ENCODE measurements at regions not wholly inside any gene's neighbourhood (a gene's known extent, or its start where the extent isn't known, plus 50 kb on each side); places are given as distances from the start of the nearest gene placed in this dataset.

- no peaks in the 10 kb centered on the region for H4K20me1 ChIP-seq (ENCODE audit: insufficient read depth)
- WGBS (ENCODE audit: low lambda C conversion rate) = 52% methylated on average over 26 of the region's 26 CpGs
- no peaks in the 10 kb centered on the region for H3K9me2 ChIP-seq
- POLR2A ChIA-PET = no interaction called here
- no peaks in the 10 kb centered on the region for H3K79me2 ChIP-seq (ENCODE audit: insufficient read depth)
- peak overlapping the region; percentile 72 for H3K9ac ChIP-seq
- H3K4me2 ChIP-seq = peak overlapping the region; percentile 66
- H3K4me1 ChIP-seq (ENCODE audit: control insufficient read depth in 1 of 2, insufficient read depth in 2 of 2, low read depth in 1 of 2, low read length in 1 of 2) = peaks cover 15 to 44% of the 10 kb centered on the region in 2 experiments; a peak in 3 of 4 replicates
- no peaks in the 10 kb centered on the region for H3K27me3 ChIP-seq (ENCODE audit: insufficient read depth)
- peak; percentile 41 for DNase-seq
- H3K27ac ChIP-seq (ENCODE audit: low read depth in 2 of 2, low read length in 1 of 2) = peak overlapping the region; percentile 8 to 93; a peak in 3 of 4 replicates
- no peaks in the 10 kb centered on the region for H3K36me3 ChIP-seq (replicated peaks in 1 of 2; ENCODE audit: control insufficient read depth in 1 of 2, insufficient read depth in 2 of 2, low read length in 1 of 2)
- H3K4me3 ChIP-seq (ENCODE audit: low read depth in 2 of 2, low read length in 1 of 2) = 0 out of 4 replicates have a peak overlapping the region, but pooled peaks of 1 of the 2 experiments have one; percentile 40
- CTCF ChIA-PET = no interaction called here
- H3F3A ChIP-seq (replicated peaks; ENCODE audit: insufficient read depth) = peaks cover 15% of the 10 kb centered on the region
- no peak overlapping the region; the same call in 1 of the 2 replicates for H2AFZ ChIP-seq (ENCODE audit: low read depth)
- H3K9me3 ChIP-seq = no peaks in the 10 kb centered on the region
- TF ChIP-seq CHD2 (IDR thresholded peaks at IDR 0.05; ENCODE audit: low read length, partially characterized antibody) = no peak
- TF ChIP-seq TEAD4 (IDR thresholded peaks at IDR 0.05; ENCODE audit: borderline replicate concordance, insufficient read depth) = peak; percentile 89
- TF ChIP-seq RXRA (IDR thresholded peaks at IDR 0.05; ENCODE audit: borderline replicate concordance, low read depth) = peak; percentile 37; the same call in 1 of the 2 replicates
- no peak for TF ChIP-seq TAF1 (IDR thresholded peaks at IDR 0.05; ENCODE audit: borderline replicate concordance, low read depth, low read length)
- peak; percentile 86 for TF ChIP-seq PBX3 (IDR thresholded peaks at IDR 0.05)
- TF ChIP-seq, protein P1, sequence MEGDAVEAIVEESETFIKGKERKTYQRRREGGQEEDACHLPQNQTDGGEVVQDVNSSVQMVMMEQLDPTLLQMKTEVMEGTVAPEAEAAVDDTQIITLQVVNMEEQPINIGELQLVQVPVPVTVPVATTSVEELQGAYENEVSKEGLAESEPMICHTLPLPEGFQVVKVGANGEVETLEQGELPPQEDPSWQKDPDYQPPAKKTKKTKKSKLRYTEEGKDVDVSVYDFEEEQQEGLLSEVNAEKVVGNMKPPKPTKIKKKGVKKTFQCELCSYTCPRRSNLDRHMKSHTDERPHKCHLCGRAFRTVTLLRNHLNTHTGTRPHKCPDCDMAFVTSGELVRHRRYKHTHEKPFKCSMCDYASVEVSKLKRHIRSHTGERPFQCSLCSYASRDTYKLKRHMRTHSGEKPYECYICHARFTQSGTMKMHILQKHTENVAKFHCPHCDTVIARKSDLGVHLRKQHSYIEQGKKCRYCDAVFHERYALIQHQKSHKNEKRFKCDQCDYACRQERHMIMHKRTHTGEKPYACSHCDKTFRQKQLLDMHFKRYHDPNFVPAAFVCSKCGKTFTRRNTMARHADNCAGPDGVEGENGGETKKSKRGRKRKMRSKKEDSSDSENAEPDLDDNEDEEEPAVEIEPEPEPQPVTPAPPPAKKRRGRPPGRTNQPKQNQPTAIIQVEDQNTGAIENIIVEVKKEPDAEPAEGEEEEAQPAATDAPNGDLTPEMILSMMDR (IDR thresholded peaks at IDR 0.05) = no peak
- TF ChIP-seq SIN3A (IDR thresholded peaks at IDR 0.05; ENCODE audit: borderline replicate concordance, low read depth, low read length) = no peak
- peak; percentile 64 for TF ChIP-seq ELF1 (IDR thresholded peaks at IDR 0.05)
- peak; percentile 89 for TF ChIP-seq JUND (IDR thresholded peaks at IDR 0.05)
- peak; percentile 85 for TF ChIP-seq FOSL2 (IDR thresholded peaks at IDR 0.05; ENCODE audit: borderline replicate concordance, low read depth)
- TF ChIP-seq FOXJ3 (CRISPR knock-in tag; IDR thresholded peaks at IDR 0.05) = no peak
- TF ChIP-seq MEF2A (IDR thresholded peaks at IDR 0.05; ENCODE audit: borderline replicate concordance, low read depth) = peak; percentile 61; the same call in 1 of the 2 replicates
- TF ChIP-seq, protein P2, sequence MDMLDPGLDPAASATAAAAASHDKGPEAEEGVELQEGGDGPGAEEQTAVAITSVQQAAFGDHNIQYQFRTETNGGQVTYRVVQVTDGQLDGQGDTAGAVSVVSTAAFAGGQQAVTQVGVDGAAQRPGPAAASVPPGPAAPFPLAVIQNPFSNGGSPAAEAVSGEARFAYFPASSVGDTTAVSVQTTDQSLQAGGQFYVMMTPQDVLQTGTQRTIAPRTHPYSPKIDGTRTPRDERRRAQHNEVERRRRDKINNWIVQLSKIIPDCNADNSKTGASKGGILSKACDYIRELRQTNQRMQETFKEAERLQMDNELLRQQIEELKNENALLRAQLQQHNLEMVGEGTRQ (IDR thresholded peaks at IDR 0.05; ENCODE audit: borderline replicate concordance, low read depth, low read length) = no peak
- TF ChIP-seq TCF12 (IDR thresholded peaks at IDR 0.05) = peak; percentile 85
- TF ChIP-seq, protein P3, sequence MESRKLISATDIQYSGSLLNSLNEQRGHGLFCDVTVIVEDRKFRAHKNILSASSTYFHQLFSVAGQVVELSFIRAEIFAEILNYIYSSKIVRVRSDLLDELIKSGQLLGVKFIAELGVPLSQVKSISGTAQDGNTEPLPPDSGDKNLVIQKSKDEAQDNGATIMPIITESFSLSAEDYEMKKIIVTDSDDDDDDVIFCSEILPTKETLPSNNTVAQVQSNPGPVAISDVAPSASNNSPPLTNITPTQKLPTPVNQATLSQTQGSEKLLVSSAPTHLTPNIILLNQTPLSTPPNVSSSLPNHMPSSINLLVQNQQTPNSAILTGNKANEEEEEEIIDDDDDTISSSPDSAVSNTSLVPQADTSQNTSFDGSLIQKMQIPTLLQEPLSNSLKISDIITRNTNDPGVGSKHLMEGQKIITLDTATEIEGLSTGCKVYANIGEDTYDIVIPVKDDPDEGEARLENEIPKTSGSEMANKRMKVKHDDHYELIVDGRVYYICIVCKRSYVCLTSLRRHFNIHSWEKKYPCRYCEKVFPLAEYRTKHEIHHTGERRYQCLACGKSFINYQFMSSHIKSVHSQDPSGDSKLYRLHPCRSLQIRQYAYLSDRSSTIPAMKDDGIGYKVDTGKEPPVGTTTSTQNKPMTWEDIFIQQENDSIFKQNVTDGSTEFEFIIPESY (IDR thresholded peaks at IDR 0.05; ENCODE audit: borderline replicate concordance, low read depth) = no peak; the same call in 1 of the 2 replicates
- no peak; the same call in 1 of the 2 replicates for TF ChIP-seq POLR2AphosphoS5 (IDR thresholded peaks at IDR 0.05; ENCODE audit: low read depth, low read length)
- peak; percentile 75; the same call in 1 of the 2 replicates for TF ChIP-seq NFIC (IDR thresholded peaks at IDR 0.05; ENCODE audit: borderline replicate concordance)
- TF ChIP-seq, protein P4, sequence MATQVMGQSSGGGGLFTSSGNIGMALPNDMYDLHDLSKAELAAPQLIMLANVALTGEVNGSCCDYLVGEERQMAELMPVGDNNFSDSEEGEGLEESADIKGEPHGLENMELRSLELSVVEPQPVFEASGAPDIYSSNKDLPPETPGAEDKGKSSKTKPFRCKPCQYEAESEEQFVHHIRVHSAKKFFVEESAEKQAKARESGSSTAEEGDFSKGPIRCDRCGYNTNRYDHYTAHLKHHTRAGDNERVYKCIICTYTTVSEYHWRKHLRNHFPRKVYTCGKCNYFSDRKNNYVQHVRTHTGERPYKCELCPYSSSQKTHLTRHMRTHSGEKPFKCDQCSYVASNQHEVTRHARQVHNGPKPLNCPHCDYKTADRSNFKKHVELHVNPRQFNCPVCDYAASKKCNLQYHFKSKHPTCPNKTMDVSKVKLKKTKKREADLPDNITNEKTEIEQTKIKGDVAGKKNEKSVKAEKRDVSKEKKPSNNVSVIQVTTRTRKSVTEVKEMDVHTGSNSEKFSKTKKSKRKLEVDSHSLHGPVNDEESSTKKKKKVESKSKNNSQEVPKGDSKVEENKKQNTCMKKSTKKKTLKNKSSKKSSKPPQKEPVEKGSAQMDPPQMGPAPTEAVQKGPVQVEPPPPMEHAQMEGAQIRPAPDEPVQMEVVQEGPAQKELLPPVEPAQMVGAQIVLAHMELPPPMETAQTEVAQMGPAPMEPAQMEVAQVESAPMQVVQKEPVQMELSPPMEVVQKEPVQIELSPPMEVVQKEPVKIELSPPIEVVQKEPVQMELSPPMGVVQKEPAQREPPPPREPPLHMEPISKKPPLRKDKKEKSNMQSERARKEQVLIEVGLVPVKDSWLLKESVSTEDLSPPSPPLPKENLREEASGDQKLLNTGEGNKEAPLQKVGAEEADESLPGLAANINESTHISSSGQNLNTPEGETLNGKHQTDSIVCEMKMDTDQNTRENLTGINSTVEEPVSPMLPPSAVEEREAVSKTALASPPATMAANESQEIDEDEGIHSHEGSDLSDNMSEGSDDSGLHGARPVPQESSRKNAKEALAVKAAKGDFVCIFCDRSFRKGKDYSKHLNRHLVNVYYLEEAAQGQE (IDR thresholded peaks at IDR 0.05; ENCODE audit: low read depth, low read length) = 0 out of 2 replicates have a peak, but pooled peaks have one; percentile 40
- TF ChIP-seq, protein P5, sequence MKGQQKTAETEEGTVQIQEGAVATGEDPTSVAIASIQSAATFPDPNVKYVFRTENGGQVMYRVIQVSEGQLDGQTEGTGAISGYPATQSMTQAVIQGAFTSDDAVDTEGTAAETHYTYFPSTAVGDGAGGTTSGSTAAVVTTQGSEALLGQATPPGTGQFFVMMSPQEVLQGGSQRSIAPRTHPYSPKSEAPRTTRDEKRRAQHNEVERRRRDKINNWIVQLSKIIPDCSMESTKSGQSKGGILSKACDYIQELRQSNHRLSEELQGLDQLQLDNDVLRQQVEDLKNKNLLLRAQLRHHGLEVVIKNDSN (IDR thresholded peaks at IDR 0.05; ENCODE audit: borderline replicate concordance, low read depth) = no peak
- TF ChIP-seq EP300 (IDR thresholded peaks at IDR 0.05; ENCODE audit: borderline replicate concordance in 1 of 2, low read depth in 1 of 2, low read length in 1 of 2) = peak in 1 of 2 experiments; percentile 98; a peak in 2 of 4 replicates
- TF ChIP-seq MAX (IDR thresholded peaks at IDR 0.05; ENCODE audit: low read depth) = peak; percentile 73
- TF ChIP-seq GABPA (IDR thresholded peaks at IDR 0.05; ENCODE audit: low read depth) = peak; percentile 67
Measured at GRCh38 chr10:3424111-3424851, 251.7 kb upstream of the PITRM1 start.

Data from SK-N-SH (cell line).